Aorta (tissue), 5 donors: ENCODE measurements at regions not wholly inside any gene's neighbourhood (a gene's known extent, or its start where the extent isn't known, plus 50 kb on each side); places are given as distances from the start of the nearest gene placed in this dataset.

ENCODE experiments used
- ATAC-seq: fragments of 200-7000 bp; cut with Tn5 transposase; one replicate; pipeline ENCODE4 v1.9.1; 2022; ENCODE audit warnings: moderate library complexity; ENCODE audit not compliant: low FRiP score
- DNase-seq, 2 donors: peaks; one replicate each; pipeline ENCODE4 v3.0.0-alpha.2; 2020
- H3K27ac ChIP-seq, 2 donors: one replicate each; pipeline ENCODE4 v1.5.1; 2013; ENCODE audit warnings: low read length in 2 of 2, mild to moderate bottlenecking in 2 of 2, moderate library complexity in 2 of 2, control low read depth in 1 of 2, inconsistent platforms in 1 of 2, low read depth in 1 of 2
- H3K27me3 ChIP-seq, 2 donors: one replicate each; pipeline ENCODE4 v1.6.1; 2013; ENCODE audit warnings: control low read depth in 1 of 2, low read length in 1 of 2, mild to moderate bottlenecking in 1 of 2, moderate library complexity in 1 of 2; ENCODE audit not compliant: insufficient read depth in 2 of 2, control insufficient read depth in 1 of 2
- H3K36me3 ChIP-seq, 2 donors: one replicate each; pipeline ENCODE4 v1.6.1; 2013; ENCODE audit warnings: control low read depth in 1 of 2, low read length in 1 of 2, mild to moderate bottlenecking in 1 of 2; ENCODE audit not compliant: insufficient read depth in 2 of 2, control insufficient read depth in 1 of 2
- H3K4me1 ChIP-seq, 2 donors: one replicate each; pipeline ENCODE4 v1.6.1; 2013; ENCODE audit warnings: low read length in 2 of 2, control low read depth in 1 of 2, mild to moderate bottlenecking in 1 of 2, moderate library complexity in 1 of 2; ENCODE audit not compliant: insufficient read depth in 2 of 2, control insufficient read depth in 1 of 2
- H3K4me3 ChIP-seq, 2 donors: one replicate each; pipeline ENCODE4 v1.5.1; 2013; ENCODE audit warnings: low read length in 2 of 2, control low read depth in 1 of 2, mild to moderate bottlenecking in 1 of 2
- H3K9me3 ChIP-seq: one replicate; pipeline ENCODE4 v1.6.1; 2013; ENCODE audit warnings: mild to moderate bottlenecking, low read length; ENCODE audit not compliant: control insufficient read depth
- WGBS, 2 donors: extraction: QIAGEN DNeasy Blood & Tissue Kit; methylation state at CpG; one replicate each; pipeline ENCODE4 v1.1.7; 2013; 5-methylcytosine and 5-hydroxymethylcytosine counted together
- intact Hi-C, 2 donors: fragments of 100-400 bp; cut with DNase I; formaldehyde crosslinking; loops; one replicate each; pipeline versions ENCODE4 v1.14.2 to v1.15.0; 2022
- donor health status: healthy with polysubstance abuse.
- donor health status: Bipolar disorder and iron deficiency.
- donor health status: DM: no; HTN: no; CAD: no.
- donor health status: DM: no; HTN: no; CAD: no.
- donor health status: DM: yes; HTN: yes; CAD: no.

- no peak for DNase-seq
- no peak overlapping the region for H3K4me3 ChIP-seq
- ATAC-seq: no peak
- no peaks in the 10 kb centered on the region for H3K4me1 ChIP-seq
- H3K27ac ChIP-seq: no peak overlapping the region
- 77 to 81% methylated on average over 5 of the region's 5 CpGs for WGBS, 2 donors
- intact Hi-C loops: no loop called here
- no peaks in the 10 kb centered on the region for H3K9me3 ChIP-seq
- peaks cover 0 to 2% of the 10 kb centered on the region in 2 donors for H3K27me3 ChIP-seq
- no peaks in the 10 kb centered on the region for H3K36me3 ChIP-seq
Measured at GRCh38 chr12:114192549-114192948, 213.4 kb downstream of the TBX5 start.

DNA sequence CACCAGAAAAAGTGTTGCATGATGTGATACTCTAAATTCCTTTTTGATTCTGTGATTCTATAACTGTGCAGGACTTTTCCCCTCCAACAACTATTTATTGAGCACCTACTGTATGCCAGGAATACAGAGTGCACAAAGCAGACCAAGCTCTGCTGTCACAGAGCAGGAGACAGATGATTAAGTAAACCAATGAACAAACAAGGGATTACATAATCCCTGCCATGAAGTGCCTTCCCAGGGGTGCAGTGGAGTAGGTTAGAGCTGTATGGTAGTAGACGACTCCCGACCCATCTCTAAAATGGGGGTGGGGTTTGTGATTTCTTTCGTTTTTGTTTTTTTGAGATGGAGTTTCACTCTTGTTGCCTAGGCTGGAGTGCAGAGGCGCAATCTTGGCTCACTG, 213.9 kb downstream of the TBX5 start:
- Histone ChIP-seq H3K36me3 (no peaks in the 10 kb centered on the region), H3K4me3 (no peak overlapping the region), H3K9me3 (no peaks in the 10 kb centered on the region), H3K27me3 (peaks cover 0 to 2% of the 10 kb centered on the region in 2 donors), H3K4me1 (no peaks in the 10 kb centered on the region), H3K27ac (no peak overlapping the region)
- ATAC-seq (no peak), DNase-seq (no peak)
- WGBS, 2 donors: 65 to 70% methylated on average over 4 of the region's 4 CpGs
- intact Hi-C loops: no loop called here

DNA sequence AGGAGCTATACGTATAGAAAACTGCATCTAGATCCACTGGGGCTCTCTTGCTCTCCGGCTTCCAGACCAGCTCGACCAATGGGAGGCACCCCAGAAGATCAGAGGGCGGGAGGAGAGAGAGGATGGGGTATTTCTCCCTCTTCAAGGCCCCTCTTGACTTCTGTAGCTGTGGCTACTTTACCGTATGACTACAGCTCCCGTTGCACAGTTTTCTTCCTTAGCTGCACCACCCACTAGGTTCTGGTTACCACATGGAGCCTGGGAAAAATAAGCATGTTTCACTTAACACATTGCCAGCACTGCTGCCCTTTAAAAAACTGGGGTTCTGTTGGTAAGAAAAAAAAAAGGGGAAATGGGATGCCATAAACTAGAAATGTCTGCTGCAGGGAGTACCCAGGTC, 214.4 kb downstream of the TBX5 start:
- Histone ChIP-seq H3K4me3 (no peak overlapping the region), H3K27me3 (peaks cover 0 to 2% of the 10 kb centered on the region in 2 donors), H3K36me3 (no peaks in the 10 kb centered on the region), H3K4me1 (no peaks in the 10 kb centered on the region), H3K9me3 (no peaks in the 10 kb centered on the region), H3K27ac (no peak overlapping the region)
- intact Hi-C loops: no loop called here
- DNase-seq (no peak), ATAC-seq (no peak)
- 52 to 57% methylated on average over 6 of the region's 6 CpGs for WGBS, 2 donors

- Histone ChIP-seq H3K4me1 (no peaks in the 10 kb centered on the region), H3K9me3 (no peaks in the 10 kb centered on the region), H3K27me3 (peaks cover 0 to 2% of the 10 kb centered on the region in 2 donors), H3K27ac (no peak overlapping the region), H3K4me3 (no peak overlapping the region), H3K36me3 (no peaks in the 10 kb centered on the region)
- no peak for DNase-seq
- no peak for ATAC-seq
- intact Hi-C loops: no loop called here
- WGBS, 2 donors: 83 to 85% methylated on average over 2 of the region's 2 CpGs
Measured at GRCh38 chr12:114190971-114191370, 215.0 kb downstream of the TBX5 start.

- intact Hi-C loops: no loop called here
- peaks cover 0 to 2% of the 10 kb centered on the region in 2 donors for H3K27me3 ChIP-seq
- H3K4me3 ChIP-seq: no peak overlapping the region
- no peaks in the 10 kb centered on the region for H3K36me3 ChIP-seq
- DNase-seq (no peak), ATAC-seq (no peak)
- H3K9me3 ChIP-seq: no peaks in the 10 kb centered on the region
- H3K4me1 ChIP-seq: no peaks in the 10 kb centered on the region
- no peak overlapping the region for H3K27ac ChIP-seq
- WGBS, 2 donors: 87 to 88% methylated on average over 4 of the region's 4 CpGs
Measured at GRCh38 chr12:114189266-114189665, 216.7 kb downstream of the TBX5 start.

DNA sequence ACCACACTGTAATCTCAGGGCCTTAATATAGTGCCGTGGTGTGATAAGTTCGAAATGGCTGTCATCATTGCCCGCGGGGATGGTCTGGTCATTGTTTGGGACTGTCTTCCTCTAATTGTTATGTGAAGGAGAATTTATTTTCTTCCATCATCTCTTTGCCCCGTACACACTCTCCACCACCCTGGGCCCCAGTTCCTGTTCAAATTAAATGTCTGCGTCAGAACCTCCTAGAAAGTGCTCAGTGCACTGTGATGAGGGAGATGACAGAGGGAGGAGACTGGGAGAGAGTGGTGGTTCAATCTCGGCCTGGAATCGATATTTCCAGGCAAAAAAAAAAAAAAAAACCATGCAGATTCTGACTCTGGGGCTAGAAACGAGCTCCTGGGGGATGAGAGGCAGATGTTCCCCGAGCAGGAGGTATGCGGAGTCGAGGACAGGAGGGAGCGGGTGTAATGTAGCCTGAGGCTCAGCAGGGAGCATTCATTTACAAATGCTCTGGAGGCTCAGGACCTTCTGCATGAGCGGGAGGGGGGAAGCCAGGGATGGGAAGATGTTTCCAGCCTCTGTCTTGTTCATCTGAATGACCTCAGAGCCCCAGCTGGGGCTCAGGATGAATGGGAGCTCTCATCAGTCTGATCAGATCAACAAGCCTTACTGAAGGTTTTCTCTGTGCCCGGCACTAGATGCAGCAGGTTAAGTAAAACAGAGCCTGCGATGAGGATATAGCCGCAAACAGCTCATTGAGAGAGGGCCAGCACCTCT, 219.5 kb downstream of the TBX5 start:
- intact Hi-C loops: no loop called here
- ATAC-seq (no peak), DNase-seq (no peak)
- Histone ChIP-seq H3K27ac (no peak overlapping the region), H3K4me1 (no peaks in the 10 kb centered on the region), H3K36me3 (no peaks in the 10 kb centered on the region), H3K4me3 (no peak overlapping the region), H3K27me3 (peaks cover 0 to 2% of the 10 kb centered on the region in 2 donors), H3K9me3 (no peaks in the 10 kb centered on the region)
- 31 to 45% methylated on average over 17 of the region's 17 CpGs for WGBS, 2 donors

DNA sequence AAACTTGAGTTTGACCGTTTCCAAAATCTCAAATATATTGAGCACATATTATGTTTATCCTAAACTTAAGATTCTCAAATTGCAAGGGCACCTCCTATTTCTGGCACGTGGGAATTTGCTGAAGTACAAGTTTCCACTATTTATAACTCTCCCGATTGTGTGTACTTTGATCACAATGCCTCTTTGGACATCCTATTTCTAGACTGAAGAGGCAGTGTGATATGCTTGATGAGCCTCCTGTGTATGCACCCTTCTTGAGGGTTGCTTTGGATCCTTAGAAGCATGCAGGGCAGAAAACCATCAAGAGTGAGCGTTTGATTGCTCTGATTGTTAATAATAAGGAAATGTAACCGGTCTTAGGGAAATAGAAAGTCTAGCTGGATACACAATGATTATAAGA, 218.9 kb upstream of the RBM19 start:
- Histone ChIP-seq H3K27me3 (peaks cover 0 to 2% of the 10 kb centered on the region in 2 donors), H3K36me3 (no peaks in the 10 kb centered on the region), H3K27ac (no peak overlapping the region), H3K4me3 (no peak overlapping the region), H3K4me1 (no peaks in the 10 kb centered on the region), H3K9me3 (no peaks in the 10 kb centered on the region)
- intact Hi-C loops: no loop called here
- ATAC-seq: no peak
- DNase-seq: no peak
- 59 to 65% methylated on average over 5 of the region's 5 CpGs for WGBS, 2 donors

GRCh38 chr12:114174326-114174725, 208.2 kb upstream of the RBM19 start:
- Histone ChIP-seq H3K27ac (no peak overlapping the region), H3K4me3 (no peak overlapping the region), H3K4me1 (no peaks in the 10 kb centered on the region), H3K9me3 (no peaks in the 10 kb centered on the region), H3K27me3 (no peaks in the 10 kb centered on the region), H3K36me3 (no peaks in the 10 kb centered on the region)
- intact Hi-C loops: no loop called here
- DNase-seq (no peak), ATAC-seq (no peak)
- 99 to 100% methylated on average over 1 of the region's 1 CpG for WGBS, 2 donors

- ATAC-seq (no peak), DNase-seq (no peak)
- no peak overlapping the region for H3K27ac ChIP-seq
- H3K9me3 ChIP-seq: no peaks in the 10 kb centered on the region
- no peaks in the 10 kb centered on the region for H3K27me3 ChIP-seq
- no peaks in the 10 kb centered on the region for H3K36me3 ChIP-seq
- no peak overlapping the region for H3K4me3 ChIP-seq
- H3K4me1 ChIP-seq: no peaks in the 10 kb centered on the region
- 75 to 88% methylated on average over 4 of the region's 4 CpGs for WGBS, 2 donors
- intact Hi-C loops: no loop called here
Measured at GRCh38 chr12:114172135-114172534, 206.0 kb upstream of the RBM19 start.
